ENCODE measurements at regions not wholly inside any gene's neighbourhood (a gene's known extent, or its start where the extent isn't known, plus 50 kb on each side); places are given as distances from the start of the nearest gene placed in this dataset.
"Not testable (repeated sequence)": the region's sequence is repeated elsewhere in the genome, so short reads cannot be mapped to it uniquely, and the experiment has no call there.

DNA sequence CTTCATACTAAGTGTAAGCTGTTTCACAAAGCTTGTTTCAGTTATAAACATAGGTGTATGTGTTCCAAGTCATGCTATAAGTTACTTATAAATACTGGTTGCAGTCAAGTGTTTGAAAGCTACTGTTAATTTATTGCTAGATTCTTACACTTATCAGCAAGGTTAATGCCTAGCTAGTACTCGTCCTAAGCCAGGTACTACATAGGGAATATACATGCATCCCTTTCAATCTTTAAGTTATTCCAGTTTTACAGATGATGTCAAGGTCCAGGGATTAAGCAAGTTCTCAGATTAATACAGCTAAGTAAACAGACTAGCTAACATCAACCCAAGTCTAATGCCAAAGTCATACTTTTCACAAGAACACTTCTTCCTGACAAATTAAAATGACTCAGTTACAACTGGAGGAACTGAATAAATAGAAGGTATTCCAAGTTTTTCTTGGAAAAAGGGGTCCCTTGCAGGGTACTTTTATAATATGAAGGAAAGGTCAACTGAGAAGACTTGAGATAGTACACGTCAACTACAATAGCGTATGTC lies 652.2 kb upstream of the USP24 start:
- Mint-ChIP-seq H3K9me3 (no peaks in the 10 kb centered on the region), H3K4me3 (no peak overlapping the region), H3K4me1 (no peaks in the 10 kb centered on the region), H3K27me3 (no peaks in the 10 kb centered on the region), H3K36me3 (no peaks in the 10 kb centered on the region), H3K27ac (no peak overlapping the region)
- CTCF ChIA-PET = no interaction called here
- no peak for DNase-seq

GRCh38 chr1:55865778-55866177 lies 650.6 kb upstream of the USP24 start:
- H3K4me3 Mint-ChIP-seq, H3K27me3 Mint-ChIP-seq, CTCF ChIA-PET, H3K9me3 Mint-ChIP-seq, DNase-seq, H3K36me3 Mint-ChIP-seq, H3K27ac Mint-ChIP-seq, H3K4me1 Mint-ChIP-seq: not testable (repeated sequence)

DNA sequence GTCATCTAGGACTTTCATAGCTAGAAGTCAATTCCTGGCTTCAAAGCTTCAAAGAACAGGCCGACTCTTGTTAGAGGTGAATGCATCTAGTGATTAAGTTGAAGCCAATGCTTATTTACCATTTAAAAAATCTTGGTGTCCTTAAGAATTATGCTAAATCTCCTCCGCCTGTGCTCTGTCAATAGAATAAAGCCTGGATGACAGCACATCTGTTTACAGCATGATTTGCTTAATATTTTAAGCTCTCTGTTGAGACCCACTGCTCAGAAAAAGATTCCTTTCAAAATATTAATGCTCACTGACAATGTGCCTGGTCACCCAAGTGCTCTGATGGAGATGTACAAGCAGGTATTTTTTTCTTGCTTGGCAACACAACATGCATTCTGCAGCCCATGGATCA lies 649.1 kb upstream of the USP24 start:
- no peak for DNase-seq
- no peak overlapping the region for H3K27ac Mint-ChIP-seq
- H3K4me3 Mint-ChIP-seq = no peak overlapping the region
- CTCF ChIA-PET = no interaction called here
- H3K4me1 Mint-ChIP-seq = no peaks in the 10 kb centered on the region
- no peaks in the 10 kb centered on the region for H3K36me3 Mint-ChIP-seq
- no peaks in the 10 kb centered on the region for H3K27me3 Mint-ChIP-seq
- no peaks in the 10 kb centered on the region for H3K9me3 Mint-ChIP-seq

DNA sequence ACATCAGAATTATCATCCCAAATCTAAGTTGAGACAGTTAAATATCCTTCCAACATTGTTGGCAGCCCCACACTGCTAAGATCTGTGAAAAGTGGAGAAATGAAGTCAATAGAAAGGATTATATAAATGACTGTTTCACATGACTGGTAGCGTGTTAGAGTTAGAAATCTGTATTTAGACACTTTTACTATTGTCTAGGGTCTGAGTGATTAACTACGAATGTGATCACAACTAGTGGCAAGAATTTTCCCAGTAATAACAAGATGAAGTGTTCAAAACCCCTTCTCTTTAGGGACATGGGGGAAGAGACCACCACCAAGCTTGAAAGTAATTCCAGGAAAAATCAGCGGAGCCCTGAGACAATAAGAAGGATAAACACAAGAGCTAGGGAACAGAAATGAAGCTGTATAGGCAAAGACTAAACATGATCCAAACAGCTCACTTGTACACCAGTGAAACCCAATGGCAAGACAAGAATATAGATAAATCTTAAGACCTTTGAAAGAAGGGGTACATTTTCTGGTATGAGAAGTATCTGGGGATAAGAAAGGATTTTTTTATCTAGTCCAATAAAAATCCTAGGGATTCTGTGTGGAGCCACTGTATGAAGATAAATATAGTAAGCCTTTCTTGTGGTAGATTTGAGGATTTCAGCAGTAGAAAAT lies 646.6 kb upstream of the USP24 start:
- CTCF ChIA-PET = no interaction called here
- Mint-ChIP-seq H3K4me3 (no peak overlapping the region), H3K9me3 (no peaks in the 10 kb centered on the region), H3K27me3 (no peaks in the 10 kb centered on the region), H3K36me3 (no peaks in the 10 kb centered on the region), H3K4me1 (no peaks in the 10 kb centered on the region), H3K27ac (no peak overlapping the region)
- no peak for DNase-seq

DNA sequence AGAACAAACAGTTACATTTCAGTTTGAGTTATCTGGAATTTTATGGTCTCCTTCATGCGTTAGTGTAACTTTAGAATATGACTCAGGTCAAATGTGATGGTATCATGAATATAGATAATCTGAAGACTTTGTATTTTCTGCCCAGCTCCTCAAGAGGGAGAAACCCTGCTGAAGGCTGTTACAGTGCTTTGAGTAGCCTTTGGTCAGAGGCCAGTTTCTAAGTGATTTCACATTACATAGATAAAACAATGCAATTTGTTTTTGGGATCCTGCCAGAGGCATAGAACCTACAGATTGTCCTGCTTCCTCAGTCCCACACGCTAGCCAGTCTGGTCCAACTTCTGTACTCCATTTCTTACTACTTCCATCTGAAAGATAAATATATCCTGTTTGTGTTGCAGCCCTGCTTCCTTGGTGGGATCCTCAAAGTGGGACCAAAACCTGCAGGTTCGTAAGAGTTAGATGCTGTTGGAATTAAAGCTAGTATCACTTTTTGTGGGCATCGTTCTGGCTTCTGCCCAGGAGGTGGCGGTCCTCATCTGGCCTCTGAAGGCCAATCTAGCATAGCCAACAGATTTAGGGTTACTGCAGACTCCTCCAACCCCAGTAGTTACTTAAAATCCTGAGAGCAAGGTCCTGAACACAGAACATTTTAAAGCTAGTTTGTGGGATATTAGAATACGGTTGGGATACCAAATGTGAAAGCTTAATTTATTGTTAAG lies 645.8 kb upstream of the USP24 start:
- H3K36me3 Mint-ChIP-seq = no peaks in the 10 kb centered on the region
- DNase-seq = no peak
- CTCF ChIA-PET = no interaction called here
- no peaks in the 10 kb centered on the region for H3K27me3 Mint-ChIP-seq
- no peak overlapping the region for H3K4me3 Mint-ChIP-seq
- H3K9me3 Mint-ChIP-seq = no peaks in the 10 kb centered on the region
- H3K4me1 Mint-ChIP-seq = no peaks in the 10 kb centered on the region
- H3K27ac Mint-ChIP-seq = no peak overlapping the region

GRCh38 chr1:55860326-55860725 lies 645.2 kb upstream of the USP24 start:
- H3K4me3 Mint-ChIP-seq = no peak overlapping the region
- no peaks in the 10 kb centered on the region for H3K4me1 Mint-ChIP-seq
- no peak overlapping the region for H3K27ac Mint-ChIP-seq
- CTCF ChIA-PET = no interaction called here
- no peak for DNase-seq
- H3K27me3 Mint-ChIP-seq = no peaks in the 10 kb centered on the region
- no peaks in the 10 kb centered on the region for H3K36me3 Mint-ChIP-seq
- no peaks in the 10 kb centered on the region for H3K9me3 Mint-ChIP-seq

DNA sequence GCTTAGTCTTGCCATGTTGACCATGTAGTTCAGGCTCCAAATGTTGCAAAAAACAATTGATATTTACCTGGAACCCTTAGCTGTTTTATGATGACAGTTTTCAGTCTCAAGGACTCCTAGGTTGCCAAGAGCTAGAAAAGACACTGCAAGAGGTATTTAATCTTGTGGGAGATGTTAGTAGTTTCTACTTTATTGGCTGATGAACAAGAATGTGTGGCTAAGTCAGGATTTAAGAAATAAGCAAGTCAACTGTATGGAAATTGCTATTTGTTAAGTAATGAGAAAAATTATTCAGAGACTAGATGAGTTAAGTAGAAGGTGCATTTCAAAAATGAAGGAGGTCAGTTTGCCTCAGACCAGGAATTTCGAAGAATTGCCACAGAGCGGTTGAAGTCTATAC lies 639.7 kb upstream of the USP24 start:
- Mint-ChIP-seq H3K4me3 (no peak overlapping the region), H3K9me3 (no peaks in the 10 kb centered on the region), H3K4me1 (no peaks in the 10 kb centered on the region), H3K27ac (no peak overlapping the region), H3K36me3 (no peaks in the 10 kb centered on the region), H3K27me3 (no peaks in the 10 kb centered on the region)
- CTCF ChIA-PET = no interaction called here
- no peak for DNase-seq

GRCh38 chr1:55848906-55849305 lies 633.7 kb upstream of the USP24 start:
- Mint-ChIP-seq H3K27ac (no peak overlapping the region), H3K4me1 (no peaks in the 10 kb centered on the region), H3K36me3 (no peaks in the 10 kb centered on the region), H3K9me3 (no peaks in the 10 kb centered on the region), H3K4me3 (no peak overlapping the region), H3K27me3 (no peaks in the 10 kb centered on the region)
- CTCF ChIA-PET = no interaction called here
- no peak for DNase-seq

- H3K4me1 Mint-ChIP-seq = no peaks in the 10 kb centered on the region
Measured at GRCh38 chr1:55846051-55846450, 630.9 kb upstream of the USP24 start.

DNA sequence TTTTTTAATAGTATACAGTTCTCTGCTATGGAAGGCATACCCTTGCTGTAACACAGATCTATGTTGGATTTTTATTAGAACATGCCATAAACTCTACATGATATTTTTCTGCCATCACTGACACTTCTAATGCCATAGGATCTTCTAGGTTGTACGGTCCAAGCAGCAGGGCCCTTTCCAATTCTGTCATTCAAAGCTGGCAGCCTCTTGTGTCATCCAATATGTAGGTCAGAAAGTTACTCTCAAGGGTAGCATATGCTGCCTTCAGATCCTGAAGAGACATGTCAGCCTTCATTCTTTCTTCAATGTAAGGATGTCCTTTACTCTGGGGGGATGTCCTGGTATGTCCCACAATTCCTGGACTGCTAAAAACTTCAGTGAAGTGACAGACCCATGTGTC lies 629.2 kb upstream of the USP24 start:
- H3K27ac Mint-ChIP-seq = no peak overlapping the region
- H3K4me3 Mint-ChIP-seq = no peak overlapping the region
- no peaks in the 10 kb centered on the region for H3K36me3 Mint-ChIP-seq
- DNase-seq = no peak
- no peaks in the 10 kb centered on the region for H3K4me1 Mint-ChIP-seq
- H3K27me3 Mint-ChIP-seq = no peaks in the 10 kb centered on the region
- no peaks in the 10 kb centered on the region for H3K9me3 Mint-ChIP-seq
- CTCF ChIA-PET = no interaction called here

More at GRCh38 chr1:55846051-55846450, 630.9 kb upstream of the USP24 start:
- no peaks in the 10 kb centered on the region for H3K27me3 Mint-ChIP-seq
- CTCF ChIA-PET = no interaction called here
- H3K4me3 Mint-ChIP-seq = no peak overlapping the region
- no peak overlapping the region for H3K27ac Mint-ChIP-seq
- H3K9me3 Mint-ChIP-seq = no peaks in the 10 kb centered on the region
- no peaks in the 10 kb centered on the region for H3K36me3 Mint-ChIP-seq
- no peak for DNase-seq

DNA sequence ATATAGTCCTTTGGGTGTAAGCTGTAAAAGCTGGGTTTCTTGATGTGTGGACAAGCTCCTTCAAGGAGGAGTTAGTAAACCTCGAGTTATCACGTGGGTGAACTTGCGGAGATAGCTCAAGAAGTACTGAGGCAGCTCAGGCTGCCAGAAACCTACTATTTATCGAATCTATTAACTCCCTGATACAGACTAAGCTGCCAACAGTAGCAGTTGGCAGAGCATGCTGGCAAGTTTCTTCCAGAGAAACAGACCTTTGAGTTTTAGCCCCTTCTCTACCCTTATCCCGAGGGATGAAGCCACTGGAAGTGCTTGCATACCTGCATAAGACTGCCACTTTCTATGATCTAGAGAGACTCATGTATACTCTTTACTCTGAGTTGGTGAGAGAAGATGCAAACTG lies 624.5 kb upstream of the USP24 start:
- no peak overlapping the region for H3K4me3 Mint-ChIP-seq
- no peaks in the 10 kb centered on the region for H3K9me3 Mint-ChIP-seq
- no peak for DNase-seq
- no peak overlapping the region for H3K27ac Mint-ChIP-seq
- CTCF ChIA-PET = interaction anchor here (0.6 kb wide), 1 partner anchor 49 kb away, joined by 3 read pairs; no protein-coding TSS in a partner anchor
- no peaks in the 10 kb centered on the region for H3K4me1 Mint-ChIP-seq
- no peaks in the 10 kb centered on the region for H3K27me3 Mint-ChIP-seq
- H3K36me3 Mint-ChIP-seq = no peaks in the 10 kb centered on the region

- no peak for DNase-seq
- Mint-ChIP-seq H3K27ac (no peak overlapping the region), H3K27me3 (no peaks in the 10 kb centered on the region), H3K9me3 (no peaks in the 10 kb centered on the region), H3K4me3 (no peak overlapping the region), H3K36me3 (no peaks in the 10 kb centered on the region), H3K4me1 (no peaks in the 10 kb centered on the region)
- CTCF ChIA-PET = interaction anchor here (0.6 to 0.8 kb wide), 2 partner anchors 49 to 211 kb away, joined by 3 read pairs; no protein-coding TSS in a partner anchor
Measured at GRCh38 chr1:55839221-55839620, 624.1 kb upstream of the USP24 start.

GRCh38 chr1:55836086-55836485 lies 620.9 kb upstream of the USP24 start:
- H3K4me1 Mint-ChIP-seq = no peaks in the 10 kb centered on the region
- no peak overlapping the region for H3K4me3 Mint-ChIP-seq
- H3K27me3 Mint-ChIP-seq = no peaks in the 10 kb centered on the region
- no peak overlapping the region for H3K27ac Mint-ChIP-seq
- no peak for DNase-seq
- no peaks in the 10 kb centered on the region for H3K36me3 Mint-ChIP-seq
- CTCF ChIA-PET = no interaction called here
- H3K9me3 Mint-ChIP-seq = no peaks in the 10 kb centered on the region

DNA sequence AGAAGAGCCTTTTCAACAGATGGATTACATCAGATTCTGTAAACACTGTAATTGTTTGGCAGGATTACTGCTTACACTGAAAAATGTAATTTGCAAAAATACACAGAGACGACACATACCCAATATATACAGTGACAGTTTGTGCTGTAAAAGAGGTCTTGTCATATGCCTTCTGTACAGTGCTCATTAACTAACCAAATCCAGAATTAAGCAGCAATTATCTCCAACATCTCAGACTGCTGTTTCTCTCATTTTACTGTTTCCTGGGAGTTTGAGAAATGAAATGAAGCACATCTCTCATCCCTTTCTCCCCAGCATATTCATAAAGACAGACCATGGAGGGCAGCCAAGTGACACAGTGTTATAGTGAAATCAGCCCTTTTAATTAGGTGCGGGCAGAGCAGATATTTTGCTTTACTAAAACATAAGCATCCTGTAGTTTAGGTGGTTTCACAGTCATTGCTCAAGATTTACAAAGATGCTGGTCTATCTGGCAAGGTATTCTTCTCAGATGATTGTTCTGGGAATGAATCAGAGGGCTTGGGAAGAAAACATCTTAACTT lies 618.4 kb upstream of the USP24 start:
- DNase-seq = no peak
- CTCF ChIA-PET = no interaction called here
- H3K36me3 Mint-ChIP-seq = no peaks in the 10 kb centered on the region
- H3K27ac Mint-ChIP-seq = no peak overlapping the region
- no peaks in the 10 kb centered on the region for H3K4me1 Mint-ChIP-seq
- H3K4me3 Mint-ChIP-seq = no peak overlapping the region
- no peaks in the 10 kb centered on the region for H3K9me3 Mint-ChIP-seq
- H3K27me3 Mint-ChIP-seq = no peaks in the 10 kb centered on the region

DNA sequence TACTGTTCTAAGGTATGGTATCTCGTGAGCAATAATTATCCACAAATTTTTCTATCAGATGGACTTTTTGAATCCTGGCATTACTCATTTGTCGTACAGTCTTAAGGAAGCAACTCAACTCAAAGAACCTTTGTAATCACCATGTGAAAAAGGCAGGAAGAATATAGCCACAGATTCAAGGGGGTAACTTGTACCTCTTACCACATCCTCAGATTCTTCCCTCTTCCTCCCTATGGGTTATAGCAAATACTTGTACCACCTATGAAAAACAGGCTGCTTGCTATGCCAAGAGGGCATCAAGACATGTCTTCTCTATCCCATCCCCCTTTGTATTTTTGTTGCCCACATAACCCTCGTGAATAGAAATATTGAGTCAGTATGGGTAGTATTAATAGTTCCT lies 616.6 kb upstream of the USP24 start:
- H3K4me3 Mint-ChIP-seq = no peak overlapping the region
- H3K27ac Mint-ChIP-seq = no peak overlapping the region
- no peaks in the 10 kb centered on the region for H3K36me3 Mint-ChIP-seq
- CTCF ChIA-PET = no interaction called here
- H3K27me3 Mint-ChIP-seq = no peaks in the 10 kb centered on the region
- DNase-seq = no peak
- no peaks in the 10 kb centered on the region for H3K4me1 Mint-ChIP-seq
- H3K9me3 Mint-ChIP-seq = no peaks in the 10 kb centered on the region
